ENCODE measurements at regions not wholly inside any gene's neighbourhood (a gene's known extent, or its start where the extent isn't known, plus 50 kb on each side); places are given as distances from the start of the nearest gene placed in this dataset.

DNA sequence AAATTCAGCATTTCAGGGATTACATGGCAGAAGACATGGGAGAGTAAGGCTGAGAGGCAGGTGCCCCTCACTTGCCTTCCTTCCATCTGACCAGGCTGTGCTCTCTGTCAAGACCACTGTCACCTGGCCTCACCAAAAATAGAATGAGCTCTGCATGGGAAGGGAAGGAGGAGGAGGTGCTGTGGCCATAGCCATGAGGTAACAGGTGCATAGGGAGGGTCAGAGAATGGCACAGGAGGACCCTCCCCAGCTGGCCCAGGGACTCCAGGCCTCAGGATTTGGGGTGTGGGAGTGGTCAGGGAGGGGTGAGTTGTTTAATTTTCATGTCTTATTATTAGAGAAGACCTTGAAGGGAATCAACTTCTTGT, 192.3 kb downstream of the FCRL5 start:
- TF ChIP-seq POLR2AphosphoS5 (IDR thresholded peaks at IDR 0.05; ENCODE audit: insufficient read depth, low read depth, low read length) = no peak
- TF ChIP-seq MYC (IDR thresholded peaks at IDR 0.05; ENCODE audit: low read depth, low read length) = no peak
- TF ChIP-seq, protein P1, sequence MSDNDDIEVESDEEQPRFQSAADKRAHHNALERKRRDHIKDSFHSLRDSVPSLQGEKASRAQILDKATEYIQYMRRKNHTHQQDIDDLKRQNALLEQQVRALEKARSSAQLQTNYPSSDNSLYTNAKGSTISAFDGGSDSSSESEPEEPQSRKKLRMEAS (IDR thresholded peaks at IDR 0.05; ENCODE audit: insufficient read depth, insufficient read length) = no peak
- TF ChIP-seq CTCF (IDR thresholded peaks at IDR 0.05; ENCODE audit: extremely low read depth in 1 of 2, insufficient read depth in 1 of 2, low read depth in 1 of 2, low read length in 2 of 2) = no peak
- no peak for TF ChIP-seq FOS (IDR thresholded peaks at IDR 0.05; ENCODE audit: borderline replicate concordance, insufficient read depth, low read length)
- no peak for TF ChIP-seq POLR2A (IDR thresholded peaks at IDR 0.05; ENCODE audit: low read depth, low read length)
- TF ChIP-seq EZH2 (IDR thresholded peaks at IDR 0.05; ENCODE audit: borderline replicate concordance, low read depth, low read length, severe bottlenecking) = no peak
- no peak for TF ChIP-seq GATA2 (IDR thresholded peaks at IDR 0.05; ENCODE audit: insufficient read depth, insufficient read length, low read depth, low read length)
- TF ChIP-seq JUN (IDR thresholded peaks at IDR 0.05; ENCODE audit: borderline replicate concordance, insufficient read depth, insufficient read length, low read depth) = no peak
- Histone ChIP-seq H3K9me1 (replicated peaks; ENCODE audit: control insufficient read depth, extremely low read depth, insufficient read depth, low read length) (no peaks in the 10 kb centered on the region), H3K9ac (replicated peaks; ENCODE audit: extremely low read depth, insufficient read depth, low read length) (no peak overlapping the region), H3K4me2 (ENCODE audit: insufficient read depth, low read length) (no peak overlapping the region), H4K20me1 (replicated peaks; ENCODE audit: control insufficient read depth, extremely low read depth, insufficient read depth, low read length) (no peaks in the 10 kb centered on the region), H3K4me3 (replicated peaks in 1 of 3; ENCODE audit: insufficient read depth in 1 of 3, low read depth in 1 of 3, low read length in 3 of 3) (no peak overlapping the region), H3K36me3 (ENCODE audit: control insufficient read depth in 2 of 2, extremely low read depth in 1 of 2, insufficient read depth in 2 of 2, low read length in 2 of 2) (no peaks in the 10 kb centered on the region), H3K27ac (ENCODE audit: insufficient read depth, low read depth, low read length) (no peak overlapping the region), H3K4me1 (ENCODE audit: control insufficient read depth, extremely low read depth, insufficient read depth, low read length) (no peaks in the 10 kb centered on the region), H3K9me3 (replicated peaks; ENCODE audit: control insufficient read depth, insufficient read depth, low read length) (no peaks in the 10 kb centered on the region), H3K79me2 (ENCODE audit: control insufficient read depth, insufficient read depth, low read length) (no peaks in the 10 kb centered on the region), H2AFZ (ENCODE audit: low read depth, low read length) (no peak overlapping the region), H3K27me3 (ENCODE audit: control insufficient read depth in 2 of 2, insufficient read depth in 2 of 2, low read length in 2 of 2) (peaks cover 2 to 7% of the 10 kb centered on the region in 2 experiments)
- intact Hi-C loops (cut with micrococcal nuclease) = loop anchor here (5.0 kb wide), 1 partner anchor 332 kb away; no protein-coding TSS in a partner anchor
- POLR2A ChIA-PET = no interaction called here
- BruUV-seq (replicated peaks) = no TSS peak
- CTCF ChIA-PET = interaction anchor here (1.0 to 1.3 kb wide), 3 partner anchors 126 to 136 kb away, joined by 3 to 5 read pairs (median 5); no protein-coding TSS in a partner anchor
- no peak for DNase-seq (ENCODE audit: low read depth, low spot score)
- no peak for FAIRE-seq
- dilution Hi-C loops (cut with MboI; ENCODE audit: extremely low pct_ligation_motif_present, low sequenced_read_pairs) = loop anchor here (25.0 kb wide), 1 partner anchor 148 kb away; no protein-coding TSS in a partner anchor

Data from endothelial cell of umbilical vein (primary cell).